A673 (cell line): ENCODE measurements at regions not wholly inside any gene's neighbourhood (a gene's known extent, or its start where the extent isn't known, plus 50 kb on each side); places are given as distances from the start of the nearest gene placed in this dataset.

Source experiments
- BruUV-seq: library from RNA; stranded (reverse); fragments of 400-500 nt; replicated peaks from 2 replicates; lab custom pipeline; 2021; lab: Mats Ljungman, UMichigan
- CTCF ChIA-PET: fragments of 300-600 bp; sonication (Branson Sonifier 250); formaldehyde crosslinking; loops from one replicate; lab custom pipeline; 2022; ENCODE audit warnings: antibody characterized with exemption; lab: Charles Lee
- POLR2A ChIA-PET: fragments of 300-600 bp; sonication (Branson Sonifier 250); formaldehyde crosslinking; loops from one replicate; lab custom pipeline; 2022; ENCODE audit warnings: antibody characterized with exemption; ENCODE audit not compliant: low non-redundant PET; lab: Charles Lee
- DNase-seq: peaks from one replicate; pipeline ENCODE4 v3.0.0-alpha.2; 2015; ENCODE audit warnings: low spot score
- H3K27ac ChIP-seq: fragments of 200-600 bp; sonication (generic); 2 replicates; pipeline ENCODE4 v1.5.1; 2016; ENCODE audit warnings: mixed run types, low read depth, mild to moderate bottlenecking, mixed read lengths, antibody characterized with exemption, low read length; ENCODE audit not compliant: poor library complexity, severe bottlenecking
- H3K27me3 ChIP-seq: fragments of 200-600 bp; sonication (generic); replicated peaks from 2 replicates; pipeline ENCODE4 v1.6.1; 2017; ENCODE audit warnings: mixed run types, low read depth, mild to moderate bottlenecking, mixed read lengths, antibody characterized with exemption, low read length; ENCODE audit not compliant: insufficient read depth, poor library complexity
- H3K36me3 ChIP-seq: fragments of 200-600 bp; sonication (generic); 2 replicates; pipeline ENCODE4 v1.6.1; 2016; ENCODE audit warnings: mixed run types, mild to moderate bottlenecking, mixed read lengths, antibody characterized with exemption, low read length; ENCODE audit not compliant: insufficient read depth, poor library complexity, severe bottlenecking
- H3K4me1 ChIP-seq: fragments of 200-600 bp; sonication (generic); 2 replicates; pipeline ENCODE4 v1.6.1; 2017; ENCODE audit warnings: mixed run types, mild to moderate bottlenecking, mixed read lengths, antibody characterized with exemption, low read length; ENCODE audit not compliant: insufficient read depth, poor library complexity, severe bottlenecking
- H3K4me3 ChIP-seq: fragments of 200-600 bp; sonication (generic); 2 replicates; pipeline ENCODE4 v1.5.1; 2016; ENCODE audit warnings: low read depth, mixed run types, mild to moderate bottlenecking, mixed read lengths, low read length; ENCODE audit not compliant: poor library complexity, severe bottlenecking
- H3K9me3 ChIP-seq: fragments of 200-600 bp; sonication (generic); 2 replicates; pipeline ENCODE4 v1.6.1; 2016; ENCODE audit warnings: mixed run types, low read depth, mild to moderate bottlenecking, mixed read lengths, antibody characterized with exemption, low read length; ENCODE audit not compliant: poor library complexity, severe bottlenecking
- EZH2 ChIP-seq: fragments of 200-600 bp; sonication (generic); IDR thresholded peaks from 2 replicates; pipeline ENCODE4 v1.6.1; 2017; ENCODE audit warnings: borderline replicate concordance, low read depth, mild to moderate bottlenecking, mixed read lengths, antibody characterized with exemption, low read length; ENCODE audit not compliant: poor library complexity, severe bottlenecking
- intact Hi-C: fragments of 100-400 bp; cut with micrococcal nuclease; formaldehyde crosslinking; loops from one replicate; pipeline ENCODE4 v1.10.0; 2022; ENCODE audit not compliant: unreplicated experiment
- TF ChIP-seq, protein P1 (sequence below): fragments of 300-800, 200-600 bp; sonication (generic); conservative IDR thresholded peaks from 2 replicates; pipeline ENCODE4 v1.5.1; 2017; ENCODE audit warnings: low read depth, mild to moderate bottlenecking, antibody characterized with exemption, low read length, moderate library complexity, mixed read lengths

DNA sequence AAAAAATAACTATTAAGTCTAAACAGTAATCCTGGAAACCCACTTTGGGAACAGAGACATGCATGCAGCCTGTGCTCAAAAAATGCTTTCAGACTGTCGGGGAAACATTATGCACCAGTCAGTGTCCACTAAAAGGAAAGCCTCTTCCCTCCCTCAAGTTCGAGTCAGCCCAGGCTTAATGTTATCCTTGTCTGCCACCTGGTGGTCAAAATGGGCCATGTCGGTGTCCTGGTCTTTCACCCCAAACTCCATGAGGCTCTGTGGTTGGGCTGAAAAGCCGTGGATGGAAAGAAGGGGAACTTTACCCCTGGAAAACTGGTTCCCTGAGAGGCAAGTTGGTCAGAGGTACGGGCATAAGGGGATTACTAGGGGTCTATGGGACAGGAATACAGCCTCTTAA lies 88.4 kb upstream of the ZNF492 start:
- no TSS peak for BruUV-seq
- Histone ChIP-seq H3K27me3 (no peaks in the 10 kb centered on the region), H3K9me3 (peaks cover 27% of the 10 kb centered on the region), H3K4me1 (no peaks in the 10 kb centered on the region), H3K27ac (no peak overlapping the region), H3K4me3 (no peak overlapping the region), H3K36me3 (no peaks in the 10 kb centered on the region)
- ChIA-PET POLR2A (no interaction called here), CTCF (no interaction called here)
- intact Hi-C loops = no loop called here
- peak; percentile 33 for DNase-seq
- TF ChIP-seq, protein P1, sequence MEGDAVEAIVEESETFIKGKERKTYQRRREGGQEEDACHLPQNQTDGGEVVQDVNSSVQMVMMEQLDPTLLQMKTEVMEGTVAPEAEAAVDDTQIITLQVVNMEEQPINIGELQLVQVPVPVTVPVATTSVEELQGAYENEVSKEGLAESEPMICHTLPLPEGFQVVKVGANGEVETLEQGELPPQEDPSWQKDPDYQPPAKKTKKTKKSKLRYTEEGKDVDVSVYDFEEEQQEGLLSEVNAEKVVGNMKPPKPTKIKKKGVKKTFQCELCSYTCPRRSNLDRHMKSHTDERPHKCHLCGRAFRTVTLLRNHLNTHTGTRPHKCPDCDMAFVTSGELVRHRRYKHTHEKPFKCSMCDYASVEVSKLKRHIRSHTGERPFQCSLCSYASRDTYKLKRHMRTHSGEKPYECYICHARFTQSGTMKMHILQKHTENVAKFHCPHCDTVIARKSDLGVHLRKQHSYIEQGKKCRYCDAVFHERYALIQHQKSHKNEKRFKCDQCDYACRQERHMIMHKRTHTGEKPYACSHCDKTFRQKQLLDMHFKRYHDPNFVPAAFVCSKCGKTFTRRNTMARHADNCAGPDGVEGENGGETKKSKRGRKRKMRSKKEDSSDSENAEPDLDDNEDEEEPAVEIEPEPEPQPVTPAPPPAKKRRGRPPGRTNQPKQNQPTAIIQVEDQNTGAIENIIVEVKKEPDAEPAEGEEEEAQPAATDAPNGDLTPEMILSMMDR = peak; percentile 49
- no peak for TF ChIP-seq EZH2

- Histone ChIP-seq H3K9me3 (peaks cover 58% of the 10 kb centered on the region), H3K4me1 (no peaks in the 10 kb centered on the region), H3K27me3 (no peaks in the 10 kb centered on the region), H3K4me3 (no peak overlapping the region), H3K36me3 (no peaks in the 10 kb centered on the region), H3K27ac (no peak overlapping the region)
- no peak for DNase-seq
- TF ChIP-seq, protein P1 = no peak
- TF ChIP-seq EZH2 = no peak
- intact Hi-C loops = no loop called here
- no TSS peak for BruUV-seq
- ChIA-PET POLR2A (no interaction called here), CTCF (no interaction called here)
These were observed 100.4 kb upstream of the ZNF492 start for GRCh38 chr19:22533761-22534160.

DNA sequence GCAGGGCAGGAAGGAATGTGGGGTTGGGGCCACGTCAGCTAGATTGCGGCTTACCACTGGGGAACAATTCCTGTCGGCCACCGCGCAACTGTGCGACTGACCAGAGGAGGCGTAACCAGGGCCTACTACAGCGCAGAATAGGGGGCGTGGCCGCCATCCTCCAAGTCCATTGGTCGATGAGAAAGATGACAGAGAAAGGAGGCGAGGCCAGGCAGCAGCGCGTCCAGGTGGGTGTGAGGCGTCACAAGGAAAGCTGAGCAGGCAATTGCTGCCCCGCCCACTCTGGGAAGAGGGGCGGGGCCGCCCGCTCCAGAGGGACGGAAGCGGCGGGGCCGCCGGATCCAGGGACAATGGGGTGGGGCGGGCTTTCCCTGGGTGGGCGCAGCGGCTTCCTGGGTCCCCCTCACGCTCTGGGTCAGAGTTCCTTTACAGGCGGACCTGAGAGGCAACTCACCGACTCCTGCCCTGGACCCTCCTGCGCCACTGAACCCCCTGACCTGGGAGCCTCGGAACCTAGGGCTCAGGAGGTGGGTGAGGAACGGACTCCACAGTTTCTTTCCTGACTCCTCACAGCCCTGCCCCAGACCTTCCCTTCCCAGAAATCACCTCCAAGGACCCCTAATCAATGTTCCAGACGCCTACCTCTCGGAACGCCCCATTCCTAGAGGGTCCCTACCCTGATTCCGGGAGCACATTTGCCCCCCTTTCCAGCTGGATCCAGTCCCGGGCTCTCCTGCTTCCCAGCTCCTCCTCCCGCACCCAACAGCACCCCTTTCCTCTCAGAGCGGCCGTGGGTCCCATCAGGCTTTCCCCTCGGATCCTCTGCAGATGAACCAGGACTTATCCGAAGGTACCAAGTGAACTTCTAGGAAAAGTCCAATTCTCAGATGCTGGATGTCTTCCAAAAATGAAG lies 101.5 kb upstream of the ZNF492 start:
- Histone ChIP-seq H3K4me1 (no peaks in the 10 kb centered on the region), H3K27ac (no peak overlapping the region), H3K4me3 (no peak overlapping the region), H3K36me3 (no peaks in the 10 kb centered on the region), H3K27me3 (no peaks in the 10 kb centered on the region), H3K9me3 (peaks cover 56% of the 10 kb centered on the region)
- no TSS peak for BruUV-seq
- CTCF ChIA-PET = no interaction called here
- POLR2A ChIA-PET = no interaction called here
- intact Hi-C loops = no loop called here
- no peak for DNase-seq
- TF ChIP-seq, protein P1 = no peak
- TF ChIP-seq EZH2 = no peak
